HL-60 (cell line): ENCODE measurements at regions not wholly inside any gene's neighbourhood (a gene's known extent, or its start where the extent isn't known, plus 50 kb on each side); places are given as distances from the start of the nearest gene placed in this dataset.

ENCODE experiments used
- CTCF ChIP-seq: IDR thresholded peaks from one replicate; pipeline ENCODE4 v1.5.1; 2011; ENCODE audit warnings: low read length, control low read depth, inconsistent platforms; ENCODE audit not compliant: insufficient read depth
- GABPA ChIP-seq: IDR thresholded peaks from 2 replicates; pipeline ENCODE4 v1.6.1; 2012; ENCODE audit warnings: low read depth
- POLR2AphosphoS5 ChIP-seq: IDR thresholded peaks from 2 replicates; pipeline ENCODE4 v1.6.1; 2012; ENCODE audit warnings: low read depth
- REST ChIP-seq: IDR thresholded peaks from 2 replicates; pipeline ENCODE4 v1.6.1; 2012; ENCODE audit warnings: low read depth; ENCODE audit not compliant: insufficient replicate concordance
- SPI1 ChIP-seq: IDR thresholded peaks from 2 replicates; pipeline ENCODE4 v1.6.1; 2012; ENCODE audit warnings: low read depth, mild to moderate bottlenecking, borderline replicate concordance

- no peak for TF ChIP-seq CTCF
- TF ChIP-seq POLR2AphosphoS5 = no peak
- no peak for TF ChIP-seq REST
- TF ChIP-seq GABPA = no peak
- no peak for TF ChIP-seq SPI1
Measured at GRCh38 chr3:178085817-178086123, 450.5 kb upstream of the KCNMB2 start.
